HTR-8/SVneo (cell line): ENCODE measurements at regions not wholly inside any gene's neighbourhood (a gene's known extent, or its start where the extent isn't known, plus 50 kb on each side); places are given as distances from the start of the nearest gene placed in this dataset.

Source experiments
- DNase-seq: peaks from one replicate; pipeline ENCODE4 v3.0.0; 2011; ENCODE audit warnings: low spot score, mixed read lengths; ENCODE audit not compliant: insufficient read length
- FAIRE-seq: peaks from 2 replicates; lab custom pipeline; 2011; peaks lifted over from hg19 to GRCh38; lab: Jason Lieb, UNC

DNA sequence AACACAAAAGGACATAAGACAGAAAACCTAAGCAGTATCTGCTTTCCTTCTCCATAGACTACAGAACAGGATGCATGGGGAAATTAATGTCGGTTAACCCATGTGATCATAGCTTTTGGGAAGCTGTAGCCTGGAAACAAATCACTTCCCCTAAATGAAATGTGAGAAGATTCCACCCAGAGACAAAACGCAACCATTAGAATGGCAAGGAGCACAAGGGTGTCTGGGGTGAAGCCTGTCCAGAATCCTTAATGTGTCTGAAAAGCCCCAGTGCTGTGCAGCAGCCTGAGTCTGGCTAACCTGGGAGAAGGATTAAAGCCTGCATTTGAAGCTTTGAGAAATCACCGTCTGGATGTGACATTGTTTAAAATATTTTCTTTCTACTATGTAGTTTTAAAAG is 213.3 kb downstream of the ANKRD50 start:
- FAIRE-seq: no peak

DNA sequence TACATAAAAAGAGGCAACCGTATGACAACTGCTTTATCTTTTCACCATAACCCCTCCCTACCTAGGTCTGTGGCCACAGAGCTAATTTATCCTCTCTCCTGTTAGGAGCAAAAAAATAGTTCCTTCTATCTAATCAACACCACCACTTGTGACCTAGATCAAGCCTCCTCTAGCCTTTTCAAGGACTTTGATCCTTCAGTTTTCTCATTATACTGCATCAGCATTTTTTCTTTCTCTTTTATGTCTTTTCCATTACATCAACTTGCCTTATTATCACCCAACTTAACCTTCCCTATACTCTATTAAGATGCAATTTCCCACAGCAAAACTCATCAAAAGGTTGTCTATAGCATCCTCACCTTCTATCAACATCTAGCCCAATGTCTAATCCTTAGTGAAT is 211.0 kb downstream of the ANKRD50 start:
- no peak for FAIRE-seq

More for the DNA sequence above, 213.3 kb downstream of the ANKRD50 start:
- DNase-seq: no peak

DNA sequence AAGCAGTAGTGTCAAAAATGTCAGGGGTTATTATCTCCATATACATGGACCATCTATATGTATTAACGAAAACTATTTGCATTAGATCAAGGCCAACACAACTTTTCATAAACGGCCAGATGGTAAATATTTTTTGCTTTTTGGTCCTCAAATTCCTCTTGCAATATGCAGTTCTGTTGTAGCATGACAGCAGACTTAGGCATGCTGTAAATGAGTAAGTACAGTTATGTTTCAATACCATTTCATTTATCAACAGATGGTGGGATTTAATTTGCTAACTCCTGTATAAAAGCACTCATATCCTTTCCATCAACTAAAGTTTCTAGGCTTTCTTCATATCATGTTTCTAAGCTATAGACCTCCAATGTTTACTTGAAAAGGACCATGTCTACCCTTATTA is 208.1 kb downstream of the ANKRD50 start:
- no peak for DNase-seq
- FAIRE-seq: no peak

More for the DNA sequence above, 211.0 kb downstream of the ANKRD50 start:
- DNase-seq: no peak

DNA sequence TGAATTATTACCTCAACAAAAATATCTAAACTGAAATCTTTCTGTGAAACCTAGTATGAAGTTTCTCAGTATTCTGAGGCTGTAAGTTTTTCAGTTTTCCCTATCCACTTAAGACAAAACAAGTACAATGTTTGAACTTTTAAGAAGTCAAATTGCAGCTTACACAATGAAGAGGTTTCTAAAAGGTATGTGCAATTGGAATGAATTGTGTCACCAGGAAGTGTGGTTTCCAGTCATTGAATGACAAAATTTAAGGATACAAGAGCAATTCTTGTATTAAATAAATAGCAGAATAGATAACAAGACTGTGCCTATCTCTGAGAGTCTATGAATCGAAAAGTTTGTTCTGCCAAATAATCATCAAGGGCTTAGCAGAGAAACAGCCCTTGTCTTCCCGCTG is 207.3 kb downstream of the ANKRD50 start:
- no peak for FAIRE-seq
- DNase-seq: no peak

DNA sequence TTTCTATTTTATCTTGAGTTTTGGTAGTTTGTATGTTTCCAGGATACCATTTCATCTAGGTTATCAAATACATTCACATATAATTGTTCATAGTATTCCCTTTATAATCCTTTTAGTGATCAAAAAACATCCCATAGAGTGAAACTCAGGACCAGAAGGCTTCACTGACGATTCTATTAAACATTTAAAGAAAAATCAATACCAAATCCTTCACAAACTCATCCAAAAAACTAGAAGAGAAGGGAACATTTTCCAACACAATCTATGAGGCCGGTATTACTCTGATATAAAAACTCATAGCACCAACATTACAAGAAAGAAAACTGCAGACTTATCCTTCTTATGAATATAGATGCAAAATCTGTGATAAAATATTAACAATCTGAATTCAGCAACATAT is 203.4 kb downstream of the ANKRD50 start:
- FAIRE-seq: no peak
- DNase-seq: no peak

DNA sequence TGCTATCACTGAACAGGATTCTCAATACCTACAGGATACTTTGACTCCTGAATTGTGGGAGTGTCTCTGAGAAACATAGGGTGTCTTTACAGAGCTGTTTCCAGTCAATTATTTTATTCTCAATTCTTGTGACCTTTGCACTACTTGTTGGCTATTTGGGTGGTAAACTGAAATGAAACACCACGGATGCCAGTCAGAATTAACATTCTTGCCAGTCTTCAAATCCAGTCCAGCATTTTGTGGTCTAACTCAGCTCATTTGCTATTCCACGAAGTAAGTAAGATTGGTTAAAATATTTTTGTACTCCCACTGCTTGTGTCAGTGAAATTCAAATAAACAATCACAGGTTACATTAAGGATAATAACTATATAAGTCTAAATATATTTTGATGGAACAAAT is 197.9 kb downstream of the ANKRD50 start:
- FAIRE-seq (no peak), DNase-seq (no peak)

DNA sequence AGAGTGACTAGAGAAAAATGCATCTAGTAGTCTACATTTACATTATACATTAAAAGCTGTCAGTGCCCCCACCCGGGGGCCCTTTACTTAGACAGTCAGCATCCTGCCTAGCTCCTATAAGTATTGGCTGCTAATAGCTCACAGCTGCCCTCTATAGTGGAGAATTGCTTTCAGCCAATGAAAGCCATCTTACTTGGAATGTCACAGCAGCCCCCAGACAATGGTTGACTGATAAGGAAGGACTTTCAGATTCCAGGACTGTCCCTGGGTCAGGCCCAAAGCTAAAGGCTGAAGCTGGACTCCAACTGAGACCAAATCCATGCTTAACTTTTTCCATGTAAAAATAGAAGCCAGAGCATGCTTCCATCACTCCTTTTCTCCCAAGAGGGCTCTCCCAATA is 196.9 kb downstream of the ANKRD50 start:
- no peak for FAIRE-seq
- no peak for DNase-seq

DNA sequence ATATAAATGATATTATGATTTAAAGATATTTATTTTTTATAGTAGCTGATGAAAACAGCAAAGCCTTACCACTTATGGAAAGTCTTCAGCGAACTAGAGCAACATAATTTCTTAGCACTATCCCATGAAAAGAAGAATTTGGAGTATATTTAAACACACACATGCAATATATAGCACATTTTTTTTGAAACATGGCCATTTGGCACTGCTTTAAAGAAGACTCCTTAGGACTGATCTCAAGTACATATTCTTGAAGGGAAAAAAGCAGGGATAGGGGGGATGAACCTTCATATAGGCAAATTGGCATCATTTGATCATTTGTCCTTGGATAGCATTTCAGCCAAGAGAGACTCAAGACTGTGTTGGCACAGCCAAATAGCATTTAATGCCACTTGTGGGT is 193.3 kb downstream of the ANKRD50 start:
- no peak for FAIRE-seq
- DNase-seq: no peak

DNA sequence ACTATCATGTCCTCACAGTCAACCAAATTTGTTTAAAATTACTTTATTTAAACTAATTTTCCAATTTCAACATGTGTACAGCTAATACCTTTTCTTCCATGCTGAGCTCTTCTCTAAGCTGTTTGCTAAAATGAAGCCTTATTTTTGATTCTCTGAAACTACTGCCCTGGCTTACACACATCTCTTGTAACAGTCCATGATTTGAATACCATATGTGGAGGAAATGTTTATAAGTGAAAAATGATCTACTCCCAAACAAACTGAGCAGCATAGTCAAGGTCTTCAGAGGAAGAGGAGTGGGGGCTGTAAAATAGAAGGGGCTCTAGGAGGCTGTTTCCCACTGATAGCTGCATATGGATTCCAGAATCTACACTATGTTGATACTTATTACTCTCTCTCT is 188.7 kb downstream of the ANKRD50 start:
- DNase-seq (no peak), FAIRE-seq (no peak)

DNA sequence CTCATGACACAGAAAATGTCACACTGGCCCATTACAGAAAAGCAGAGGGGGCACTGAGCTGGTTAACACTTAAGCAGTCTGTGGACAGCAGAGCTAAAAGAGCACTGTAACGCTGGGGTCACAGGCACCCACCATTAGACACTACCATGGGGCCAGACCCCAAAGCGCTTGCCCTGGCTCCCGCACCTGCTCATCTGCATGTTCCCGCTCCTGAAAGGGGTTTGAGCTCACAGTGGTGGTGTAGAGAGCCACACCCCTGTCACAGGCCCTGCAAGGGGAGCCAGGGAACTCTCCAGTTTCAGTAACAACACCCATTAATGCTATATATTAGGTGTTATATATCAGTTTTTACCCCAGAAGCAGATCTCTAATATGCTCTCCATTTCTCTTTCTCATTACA is 187.0 kb downstream of the ANKRD50 start:
- FAIRE-seq (no peak), DNase-seq (no peak)

DNA sequence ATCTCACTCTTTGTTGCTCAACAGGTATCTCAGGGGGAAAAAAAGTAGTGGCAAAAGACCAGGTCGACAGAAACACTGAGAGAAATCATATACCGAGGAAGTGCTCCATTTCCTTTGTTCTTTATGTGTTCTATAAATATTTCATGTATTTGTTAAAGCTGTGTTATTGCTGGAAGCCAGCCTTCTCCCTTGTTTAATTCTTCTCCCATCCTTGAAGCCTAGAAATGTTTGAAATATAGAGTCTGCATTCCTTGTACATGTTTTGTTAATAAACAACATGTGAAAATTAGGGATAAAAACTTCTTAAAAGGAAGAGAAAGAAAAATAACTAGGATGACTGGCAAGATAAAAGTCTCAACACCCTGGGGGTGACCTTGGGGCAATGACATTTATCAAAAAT is 186.2 kb downstream of the ANKRD50 start:
- no peak for DNase-seq
- FAIRE-seq: no peak

DNA sequence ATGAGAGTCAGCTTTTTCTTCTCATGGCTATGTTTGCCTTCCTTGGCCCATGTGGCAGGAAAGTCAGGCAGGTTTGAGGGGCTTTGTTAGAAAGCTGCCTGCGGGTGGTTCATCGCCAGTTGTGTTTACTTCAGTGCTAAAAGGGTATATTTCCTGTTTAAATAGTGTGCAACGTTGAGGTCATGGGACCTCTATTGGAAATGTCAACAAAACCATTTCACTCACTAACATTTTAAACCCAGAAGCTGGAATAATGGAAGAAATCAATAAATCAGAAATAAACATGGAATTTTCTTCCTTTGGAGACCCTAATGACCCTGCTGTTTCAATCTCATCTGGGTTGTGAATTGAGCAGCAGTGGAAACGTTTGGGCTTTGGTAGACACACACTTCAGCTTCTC is 185.8 kb downstream of the ANKRD50 start:
- no peak for FAIRE-seq

DNA sequence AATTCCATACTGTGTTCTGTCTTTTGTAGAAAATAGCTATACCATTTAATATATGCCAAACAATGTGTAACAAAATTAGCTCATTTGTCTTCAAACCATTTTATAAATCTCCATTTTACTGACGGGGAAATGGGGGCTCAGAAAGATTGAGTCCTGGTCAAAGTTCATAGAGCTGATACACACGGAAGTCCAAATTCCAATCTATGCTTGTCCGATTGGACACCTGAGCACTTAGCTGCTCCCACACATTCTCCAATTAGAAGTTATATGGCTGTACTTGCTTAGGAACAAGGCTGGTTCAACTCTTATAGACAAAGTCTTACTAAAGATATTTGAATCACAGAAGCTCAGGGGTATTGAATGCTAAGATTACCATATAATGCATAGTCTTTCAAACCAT is 185.2 kb downstream of the ANKRD50 start:
- DNase-seq (no peak), FAIRE-seq (no peak)

More for the DNA sequence above, 185.8 kb downstream of the ANKRD50 start:
- DNase-seq: no peak

DNA sequence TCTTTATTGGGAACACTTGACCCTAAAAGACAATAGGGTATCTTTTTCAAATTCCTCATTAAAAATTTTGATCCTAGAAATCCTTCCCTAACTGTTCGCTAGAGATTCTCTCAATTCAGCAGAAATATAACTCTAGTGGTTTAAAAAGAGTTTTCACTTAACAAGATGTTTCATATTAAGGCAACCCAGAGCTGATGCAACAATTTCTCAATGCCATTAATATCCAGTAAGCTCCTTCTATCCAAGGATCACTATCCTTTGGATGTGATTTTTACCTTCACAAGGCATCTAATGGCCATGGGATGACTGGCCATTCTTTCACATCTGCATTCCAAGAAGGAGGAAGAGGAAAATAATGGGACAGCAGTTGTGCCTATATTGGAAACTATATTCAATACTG is 183.4 kb downstream of the ANKRD50 start:
- DNase-seq (no peak), FAIRE-seq (no peak)

DNA sequence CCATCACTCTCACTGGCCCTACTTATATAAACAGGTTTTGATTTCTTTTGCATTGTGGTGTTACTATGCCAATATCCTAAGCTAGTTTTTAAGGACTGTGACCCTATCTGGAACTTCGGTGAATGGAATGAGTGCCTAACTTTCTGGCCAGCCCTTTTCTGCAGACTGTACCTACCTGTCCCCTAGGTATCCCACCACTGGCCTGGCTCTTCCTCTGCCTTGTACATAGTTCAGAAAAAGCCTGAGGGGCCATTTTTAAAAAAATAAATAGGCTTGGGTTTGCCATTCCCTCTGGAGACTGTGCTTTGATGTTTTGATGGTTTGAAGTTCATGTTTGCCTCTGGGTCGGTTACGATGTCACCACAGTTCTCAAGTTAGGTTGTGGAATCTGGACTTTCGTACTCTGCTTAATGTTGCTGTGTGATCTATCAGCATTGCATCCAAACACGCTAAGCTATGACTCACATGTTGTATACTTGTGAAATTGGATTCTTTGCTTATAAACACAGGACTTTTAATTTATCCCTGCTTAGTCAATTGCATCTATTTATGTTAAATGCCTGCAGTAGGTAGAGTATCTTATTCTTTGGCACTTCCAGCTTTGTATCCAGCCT is 182.0 kb downstream of the ANKRD50 start:
- no peak for FAIRE-seq
- no peak for DNase-seq

DNA sequence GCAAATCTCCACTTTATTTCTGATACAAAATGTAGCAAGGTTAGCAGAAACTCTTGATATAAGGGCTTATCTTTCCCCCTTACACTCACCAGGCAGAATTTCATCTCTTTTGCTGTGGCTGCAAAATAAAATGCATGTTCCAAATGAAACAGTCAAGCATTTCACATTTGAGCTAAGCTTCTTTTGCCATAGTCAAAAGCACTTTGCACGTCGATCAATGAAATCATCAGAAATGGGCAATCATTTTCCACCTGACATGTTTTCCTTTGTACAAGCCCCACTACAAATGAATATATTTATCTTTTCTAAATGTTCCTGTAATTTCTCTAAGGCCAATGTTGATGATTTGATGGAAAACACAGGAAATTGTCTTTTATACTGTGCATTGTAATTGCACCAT is 178.4 kb downstream of the ANKRD50 start:
- DNase-seq: no peak
- no peak for FAIRE-seq

DNA sequence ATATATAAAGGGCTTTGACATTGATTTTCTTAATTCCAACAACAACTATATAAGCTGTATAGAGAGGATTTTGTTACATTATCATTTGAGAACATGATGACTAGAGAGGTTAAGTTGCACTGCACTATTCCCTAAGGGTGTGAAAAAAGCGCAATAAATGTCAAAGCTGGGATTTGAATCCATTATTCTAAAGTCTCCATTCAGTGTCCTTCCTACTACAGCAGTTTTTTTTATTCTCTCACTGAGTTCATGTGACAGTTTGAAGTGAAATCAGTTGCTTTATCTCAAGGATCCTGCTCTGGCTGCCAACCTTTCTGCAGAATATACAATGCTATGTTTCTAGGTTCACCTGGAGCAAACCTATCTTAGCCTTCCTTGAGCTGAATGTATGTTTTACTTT is 177.5 kb downstream of the ANKRD50 start:
- FAIRE-seq (no peak), DNase-seq (no peak)

DNA sequence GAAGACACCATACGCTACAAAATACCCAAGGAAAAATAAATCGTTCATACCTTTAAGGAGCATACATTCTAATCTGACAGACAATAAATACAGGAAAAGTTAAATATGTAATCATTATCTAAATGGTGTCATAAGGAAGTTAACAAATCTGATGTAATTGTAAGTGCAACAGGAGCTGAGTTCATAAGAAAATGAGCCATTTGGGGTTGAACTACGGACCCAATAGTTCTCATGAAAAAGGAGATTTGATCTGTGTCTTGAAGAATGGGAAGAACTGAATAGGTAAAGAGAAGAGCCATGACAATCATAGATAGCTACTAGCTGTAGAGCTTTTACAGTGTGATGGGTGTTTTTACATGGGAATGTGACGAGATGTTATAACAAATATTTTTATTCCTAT is 175.6 kb downstream of the ANKRD50 start:
- FAIRE-seq (no peak), DNase-seq (no peak)

DNA sequence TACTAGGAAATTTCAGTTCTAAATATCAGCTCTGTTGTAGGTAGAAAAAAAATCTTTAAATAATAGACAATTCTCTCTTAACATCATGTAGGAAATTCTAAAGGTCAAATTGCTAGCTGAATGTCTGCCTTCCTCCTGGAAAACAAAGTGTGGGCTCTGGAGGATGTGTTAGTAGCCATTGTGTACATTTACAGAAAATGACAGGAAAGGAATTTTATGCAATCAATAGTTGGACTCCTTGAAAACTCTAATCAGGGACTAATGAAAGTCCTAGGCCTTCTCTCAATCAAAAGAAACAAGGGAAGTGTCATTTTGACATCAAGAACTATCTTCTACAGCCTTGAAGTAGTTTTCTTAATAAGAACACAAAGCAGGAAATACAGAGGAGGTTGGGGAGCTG is 174.6 kb downstream of the ANKRD50 start:
- no peak for FAIRE-seq
- DNase-seq: no peak

DNA sequence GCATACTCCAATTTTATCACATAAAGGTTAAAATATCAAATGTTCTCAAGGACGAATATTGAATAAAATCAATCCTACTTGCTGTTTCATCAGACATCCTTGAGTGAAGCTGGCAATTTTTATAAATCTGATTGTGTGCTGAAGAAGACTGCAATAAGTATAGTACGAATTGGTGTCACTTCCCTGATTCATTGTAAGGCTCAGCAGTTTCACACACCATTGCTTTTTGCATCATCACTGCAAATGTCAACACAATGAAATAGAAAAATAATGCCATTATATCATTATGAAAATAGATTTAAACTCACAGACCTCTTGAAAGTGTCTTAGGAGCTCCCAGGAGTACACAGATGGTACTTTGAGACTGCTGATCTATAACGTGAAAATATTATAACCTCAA is 172.5 kb downstream of the ANKRD50 start:
- DNase-seq: no peak
- FAIRE-seq: no peak

DNA sequence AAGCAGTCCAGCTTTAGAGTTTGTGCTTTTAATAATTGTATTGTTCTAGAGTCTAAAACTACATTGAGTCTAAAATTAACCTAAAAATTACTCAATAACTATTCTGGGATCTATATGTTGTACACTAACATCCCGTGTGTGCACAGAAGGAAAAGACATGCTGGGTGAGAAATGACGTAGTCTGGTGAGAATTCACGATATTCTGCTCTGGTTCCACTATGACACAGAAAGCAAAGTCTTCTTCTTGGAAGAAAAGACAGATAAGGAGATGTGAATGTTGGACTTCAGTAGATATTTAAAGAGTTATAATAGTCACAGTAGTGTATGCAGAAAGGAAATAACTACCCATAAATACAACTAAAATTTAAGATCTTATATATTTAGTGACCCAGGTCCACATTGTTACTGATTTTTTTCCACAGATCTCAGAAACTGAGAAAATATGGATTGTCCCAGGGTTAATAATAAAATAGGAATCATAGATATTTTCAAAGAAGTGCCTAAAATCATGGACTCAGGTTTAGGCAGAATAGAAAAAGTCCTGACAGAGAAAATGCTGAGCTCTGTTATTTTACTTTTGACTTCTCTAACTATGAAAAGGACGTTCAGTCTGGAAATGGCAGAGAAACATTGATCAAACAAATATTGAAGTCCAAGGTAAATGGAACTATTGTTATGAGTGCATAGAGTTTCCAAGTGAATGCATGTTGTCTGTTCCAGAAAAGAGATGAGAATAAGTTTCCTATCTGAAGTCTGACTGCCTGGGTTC is 170.7 kb downstream of the ANKRD50 start:
- DNase-seq (no peak), FAIRE-seq (no peak)

DNA sequence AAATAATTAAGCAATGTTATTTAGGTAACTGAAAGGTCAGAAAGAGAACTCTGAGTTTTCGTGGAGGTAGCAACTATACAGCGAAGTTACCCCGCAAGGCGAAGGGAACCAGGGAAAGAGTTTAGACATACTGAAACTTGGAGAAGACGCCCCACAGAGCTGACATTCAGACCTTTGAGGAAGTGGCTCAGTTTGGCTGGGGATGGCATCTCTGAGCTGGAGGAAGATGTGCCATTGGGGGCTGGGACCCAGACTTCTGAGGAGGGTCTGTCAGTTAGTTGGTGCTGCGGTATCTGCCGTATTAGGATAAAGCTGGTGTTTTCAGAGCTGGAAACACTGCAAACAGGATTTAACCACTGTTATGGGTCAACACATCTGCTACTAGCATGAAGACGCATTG is 156.6 kb downstream of the ANKRD50 start:
- FAIRE-seq (no peak), DNase-seq (no peak)
